Mesenchymal stem cell (in vitro differentiated cells and primary cell): ENCODE measurements at regions not wholly inside any gene's neighbourhood (a gene's known extent, or its start where the extent isn't known, plus 50 kb on each side); places are given as distances from the start of the nearest gene placed in this dataset.

ENCODE experiments used
- DNase-seq: peaks from one replicate; pipeline ENCODE4 v3.0.0-alpha.2; 2013
- H2AFZ ChIP-seq: one replicate; pipeline ENCODE4 v1.6.1; 2013; ENCODE audit warnings: low read depth, mild to moderate bottlenecking, control low read depth, inconsistent platforms, low read length, moderate library complexity
- H2AK5ac ChIP-seq: 2 replicates; pipeline ENCODE4 v1.6.1; 2013; ENCODE audit warnings: low read length, moderate library complexity, mild to moderate bottlenecking, inconsistent platforms; ENCODE audit not compliant: severe bottlenecking
- H2BK120ac ChIP-seq: one replicate; pipeline ENCODE4 v1.6.1; 2013; ENCODE audit warnings: low read depth, mild to moderate bottlenecking, inconsistent platforms, low read length, moderate library complexity
- H2BK12ac ChIP-seq, 2 experiments: one replicate each; pipeline ENCODE4 v1.6.1; 2013; ENCODE audit warnings: inconsistent platforms in 2 of 2, low read length in 2 of 2, mild to moderate bottlenecking in 2 of 2, moderate library complexity in 2 of 2, control low read depth in 1 of 2
- H2BK15ac ChIP-seq: one replicate; pipeline ENCODE4 v1.6.1; 2013; ENCODE audit warnings: mild to moderate bottlenecking, low read depth, inconsistent platforms; ENCODE audit not compliant: poor library complexity, severe bottlenecking
- H2BK5ac ChIP-seq: 2 replicates; pipeline ENCODE4 v1.6.1; 2013; ENCODE audit warnings: low read depth, mild to moderate bottlenecking, low read length, control low read depth, inconsistent platforms; ENCODE audit not compliant: poor library complexity, severe bottlenecking
- H3K14ac ChIP-seq, 2 experiments: one replicate each; pipeline ENCODE4 v1.6.1; 2013; ENCODE audit warnings: inconsistent platforms in 2 of 2, low read length in 2 of 2, control low read depth in 1 of 2, mild to moderate bottlenecking in 1 of 2, moderate library complexity in 1 of 2
- H3K18ac ChIP-seq, 2 experiments: one replicate each; pipeline ENCODE4 v1.6.1; 2013; ENCODE audit warnings: inconsistent platforms in 2 of 2, low read length in 2 of 2, control low read depth in 1 of 2, low read depth in 1 of 2, mild to moderate bottlenecking in 1 of 2
- H3K23ac ChIP-seq, 2 experiments: one replicate each; pipeline ENCODE4 v1.6.1; 2013; ENCODE audit warnings: inconsistent platforms in 2 of 2, low read length in 2 of 2, mild to moderate bottlenecking in 2 of 2, moderate library complexity in 2 of 2, control low read depth in 1 of 2
- H3K27ac ChIP-seq: 2 replicates; pipeline ENCODE4 v1.5.1; 2013; ENCODE audit warnings: mild to moderate bottlenecking, moderate library complexity, low read length, control low read depth, inconsistent platforms; ENCODE audit not compliant: poor library complexity, severe bottlenecking
- H3K27me3 ChIP-seq, 2 experiments: 2 replicates each; pipeline versions ENCODE4 v1.6.1 to v1.7.0; 2013; ENCODE audit warnings: low read length in 2 of 2, mild to moderate bottlenecking in 2 of 2, moderate library complexity in 2 of 2, control low read depth in 1 of 2, inconsistent platforms in 1 of 2; ENCODE audit not compliant: control insufficient read depth in 1 of 2, insufficient read depth in 1 of 2
- H3K36me3 ChIP-seq, 2 experiments: 2 replicates each; pipeline versions ENCODE4 v1.6.1 to v1.7.0; 2013; ENCODE audit warnings: low read length in 2 of 2, control low read depth in 1 of 2, inconsistent platforms in 1 of 2, low read depth in 1 of 2, mild to moderate bottlenecking in 1 of 2; ENCODE audit not compliant: insufficient read depth in 2 of 2, control insufficient read depth in 1 of 2
- H3K4ac ChIP-seq, 2 experiments: one replicate each; pipeline ENCODE4 v1.6.1; 2013; ENCODE audit warnings: inconsistent platforms in 2 of 2, low read length in 2 of 2, mild to moderate bottlenecking in 2 of 2, moderate library complexity in 2 of 2, control low read depth in 1 of 2, low read depth in 1 of 2
- H3K4me1 ChIP-seq: 2 replicates; pipeline ENCODE4 v1.6.1; 2013; ENCODE audit warnings: low read depth, low read length, control low read depth; ENCODE audit not compliant: control insufficient read depth, insufficient read depth
- H3K4me2 ChIP-seq: 2 replicates; pipeline ENCODE4 v1.6.1; 2013; ENCODE audit warnings: low read length, mild to moderate bottlenecking, inconsistent platforms; ENCODE audit not compliant: poor library complexity, severe bottlenecking
- H3K4me3 ChIP-seq, 2 experiments: 2 replicates each; pipeline versions ENCODE4 v1.5.1 to v1.7.0; 2013; ENCODE audit warnings: low read length in 2 of 2, mild to moderate bottlenecking in 2 of 2, control low read depth in 1 of 2, low read depth in 1 of 2; ENCODE audit not compliant: insufficient read depth in 1 of 2
- H3K79me1 ChIP-seq: replicated peaks from 2 replicates; pipeline ENCODE4 v1.6.1; 2013; ENCODE audit warnings: mild to moderate bottlenecking, control low read depth, low read length, inconsistent platforms; ENCODE audit not compliant: poor library complexity, severe bottlenecking
- H3K9ac ChIP-seq: 2 replicates; pipeline ENCODE4 v1.7.0; 2013; ENCODE audit warnings: mild to moderate bottlenecking, low read length, moderate library complexity
- H3K9me3 ChIP-seq: 2 replicates; pipeline ENCODE4 v1.7.0; 2013; ENCODE audit warnings: mild to moderate bottlenecking, low read length; ENCODE audit not compliant: control insufficient read depth
- H4K8ac ChIP-seq: one replicate; pipeline ENCODE4 v1.6.1; 2013; ENCODE audit warnings: inconsistent platforms, mild to moderate bottlenecking, low read length, moderate library complexity
- H4K91ac ChIP-seq: one replicate; pipeline ENCODE4 v1.6.1; 2013; ENCODE audit warnings: mild to moderate bottlenecking, low read length, inconsistent platforms
- WGBS: methylation state at CpG from one replicate; pipeline ENCODE4 v1.1.7; 2013; ENCODE audit warnings: mixed read lengths; 5-methylcytosine and 5-hydroxymethylcytosine counted together

GRCh38 chr4:107120661-107121060, 84.5 kb upstream of the DKK2 start:
- Histone ChIP-seq H2BK120ac (no peak overlapping the region), H3K4me2 (no peak overlapping the region), H3K4me1 (peaks cover 2% of the 10 kb centered on the region), H4K8ac (no peak overlapping the region), H2AFZ (no peak overlapping the region), H3K9ac (peak overlapping the region; percentile 27), H4K91ac (no peak overlapping the region), H3K9me3 (no peaks in the 10 kb centered on the region), H3K18ac (no peak overlapping the region), H3K23ac (no peak overlapping the region), H2BK12ac (no peak overlapping the region), H3K27ac (peak overlapping the region; percentile 38), H3K14ac (no peak overlapping the region), H3K27me3 (no peaks in the 10 kb centered on the region), H3K4ac (no peak overlapping the region), H2BK5ac (no peak overlapping the region), H3K4me3 (no peak overlapping the region), H3K36me3 (no peaks in the 10 kb centered on the region), H3K79me1 (no peaks in the 10 kb centered on the region), H2BK15ac (no peak overlapping the region), H2AK5ac (no peak overlapping the region)
- no peak for DNase-seq
- WGBS, result 58% methylated on average over 2 of the region's 2 CpGs

DNA sequence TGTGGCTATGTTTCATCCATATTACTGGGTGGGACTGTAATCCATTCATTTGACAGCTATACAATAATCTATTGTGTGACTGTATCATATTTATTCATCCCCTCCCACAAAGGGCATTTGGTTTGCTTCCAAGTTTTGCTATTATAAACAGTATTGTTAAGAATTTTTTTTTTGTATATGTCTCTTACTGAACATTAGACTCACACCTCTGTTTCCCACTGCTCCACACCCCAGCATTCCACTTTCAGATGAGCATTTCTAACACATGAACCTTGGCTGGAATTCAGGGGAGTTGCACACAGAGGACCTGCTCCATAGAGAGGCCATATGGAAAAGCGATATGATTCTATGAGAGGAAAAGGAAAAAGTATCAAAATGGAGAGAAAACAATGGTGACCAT, 81.6 kb upstream of the DKK2 start:
- Histone ChIP-seq H3K14ac (no peak overlapping the region), H2AK5ac (no peak overlapping the region), H3K36me3 (no peaks in the 10 kb centered on the region), H4K8ac (no peak overlapping the region), H3K4ac (no peak overlapping the region), H2BK15ac (no peak overlapping the region), H3K4me1 (peaks cover 2% of the 10 kb centered on the region), H3K9ac (no peak overlapping the region), H3K9me3 (no peaks in the 10 kb centered on the region), H4K91ac (no peak overlapping the region), H3K4me3 (no peak overlapping the region), H3K27me3 (no peaks in the 10 kb centered on the region), H2BK120ac (no peak overlapping the region), H3K4me2 (no peak overlapping the region), H2BK12ac (no peak overlapping the region), H3K27ac (no peak overlapping the region), H2AFZ (no peak overlapping the region), H3K18ac (no peak overlapping the region), H3K23ac (no peak overlapping the region), H3K79me1 (no peaks in the 10 kb centered on the region), H2BK5ac (no peak overlapping the region)
- 100% methylated on average over 1 of the region's 1 CpG for WGBS
- no peak for DNase-seq

DNA sequence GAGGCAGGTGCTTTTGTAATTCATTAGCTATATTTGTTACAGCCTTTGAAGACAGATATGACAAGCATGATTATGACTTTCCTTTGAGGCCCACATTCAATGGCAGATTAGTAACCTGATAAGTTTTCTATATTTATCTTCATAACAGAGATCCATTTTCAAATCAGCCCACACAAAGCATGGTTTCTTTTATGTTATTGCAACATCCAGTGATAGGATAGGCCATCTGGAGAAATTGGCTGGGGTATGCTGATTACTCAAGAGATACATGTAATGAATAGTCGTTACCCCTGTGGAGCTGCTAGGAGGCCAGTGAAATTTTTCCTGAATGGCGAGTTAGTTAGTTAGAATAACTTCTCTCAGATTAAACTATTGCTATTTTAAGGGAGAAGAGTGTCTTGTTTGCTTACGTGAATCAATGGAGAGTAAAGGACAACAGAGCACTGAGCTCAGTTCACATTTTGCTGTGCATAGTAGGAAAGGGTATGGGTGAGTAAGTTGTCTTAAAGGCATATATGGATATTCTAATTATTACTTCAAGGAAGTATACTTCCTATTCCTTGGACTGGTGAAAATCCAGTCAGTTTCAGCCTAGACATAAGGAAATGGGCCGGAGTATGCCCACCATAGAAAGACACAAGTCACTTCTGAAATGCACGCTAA, 79.2 kb upstream of the DKK2 start:
- no peak for DNase-seq
- no peak overlapping the region for H4K8ac ChIP-seq
- no peak overlapping the region for H2BK12ac ChIP-seq
- WGBS, result 79% methylated on average over 3 of the region's 5 CpGs
- no peak overlapping the region for H3K18ac ChIP-seq
- no peaks in the 10 kb centered on the region for H3K9me3 ChIP-seq
- no peak overlapping the region for H3K23ac ChIP-seq
- H2AFZ ChIP-seq, result no peak overlapping the region
- no peak overlapping the region for H2AK5ac ChIP-seq
- no peak overlapping the region for H3K27ac ChIP-seq
- no peak overlapping the region for H3K4me2 ChIP-seq
- no peaks in the 10 kb centered on the region for H3K4me1 ChIP-seq
- no peaks in the 10 kb centered on the region for H3K79me1 ChIP-seq
- no peak overlapping the region for H3K4me3 ChIP-seq
- H2BK15ac ChIP-seq, result no peak overlapping the region
- no peaks in the 10 kb centered on the region for H3K36me3 ChIP-seq
- H2BK120ac ChIP-seq, result no peak overlapping the region
- no peak overlapping the region for H3K9ac ChIP-seq
- H3K4ac ChIP-seq, result no peak overlapping the region
- H2BK5ac ChIP-seq, result no peak overlapping the region
- H4K91ac ChIP-seq, result no peak overlapping the region
- H3K14ac ChIP-seq, result no peak overlapping the region
- no peaks in the 10 kb centered on the region for H3K27me3 ChIP-seq

GRCh38 chr4:107114059-107114458, 77.9 kb upstream of the DKK2 start:
- Histone ChIP-seq H3K4me3 (no peak overlapping the region), H3K23ac (no peak overlapping the region), H3K9me3 (no peaks in the 10 kb centered on the region), H3K4ac (no peak overlapping the region), H4K8ac (no peak overlapping the region), H3K4me1 (no peaks in the 10 kb centered on the region), H3K9ac (no peak overlapping the region), H3K18ac (no peak overlapping the region), H2BK12ac (no peak overlapping the region), H2BK15ac (no peak overlapping the region), H3K36me3 (no peaks in the 10 kb centered on the region), H3K14ac (no peak overlapping the region), H2BK5ac (no peak overlapping the region), H4K91ac (no peak overlapping the region), H3K27me3 (no peaks in the 10 kb centered on the region), H3K79me1 (no peaks in the 10 kb centered on the region), H2BK120ac (no peak overlapping the region), H3K27ac (no peak overlapping the region), H2AFZ (no peak overlapping the region), H3K4me2 (no peak overlapping the region), H2AK5ac (no peak overlapping the region)
- DNase-seq, result no peak
- WGBS, result no CpG with 5 or more reads among the region's 2 CpGs
